Activated CD4-positive, CD25-positive, alpha-beta regulatory T cell treated with anti-CD3 and anti-CD28 coated beads, Interleukin-2, amount 50 U/mL, for 24 hours (primary cell): ENCODE measurements at regions not wholly inside any gene's neighbourhood (a gene's known extent, or its start where the extent isn't known, plus 50 kb on each side); places are given as distances from the start of the nearest gene placed in this dataset.
"Not testable (repeated sequence)": the region's sequence is repeated elsewhere in the genome, so short reads cannot be mapped to it uniquely, and the experiment has no call there.

ENCODE experiments used
- ATAC-seq, 2 donors: fragments of 150-1000 bp; cut with Tn5 transposase; one replicate each; pipeline ENCODE4 v1.10.0; 2021; ENCODE audit warnings: mild to moderate bottlenecking in 1 of 2, moderate library complexity in 1 of 2

- no peak for ATAC-seq
Measured at GRCh38 chr7:81014908-81015307, 96.1 kb upstream of the SEMA3C start.

- ATAC-seq = no peak
Measured at GRCh38 chr7:81014266-81014665, 95.4 kb upstream of the SEMA3C start.

- ATAC-seq = no peak
Measured at GRCh38 chr7:81013083-81013817, 94.4 kb upstream of the SEMA3C start.

GRCh38 chr7:81008901-81009300, 90.0 kb upstream of the SEMA3C start:
- no peak for ATAC-seq

GRCh38 chr7:81007051-81007450, 88.2 kb upstream of the SEMA3C start:
- no peak for ATAC-seq

- no peak for ATAC-seq
Measured at GRCh38 chr7:81005254-81005653, 86.4 kb upstream of the SEMA3C start.

- no peak for ATAC-seq
Measured at GRCh38 chr7:81004098-81004497, 85.2 kb upstream of the SEMA3C start.

GRCh38 chr7:81003326-81003725, 84.5 kb upstream of the SEMA3C start:
- no peak for ATAC-seq

- no peak for ATAC-seq
Measured at GRCh38 chr7:81002421-81002820, 83.6 kb upstream of the SEMA3C start.

GRCh38 chr7:80999771-81000170, 80.9 kb upstream of the SEMA3C start:
- no peak for ATAC-seq

GRCh38 chr7:80999100-80999499, 80.2 kb upstream of the SEMA3C start:
- ATAC-seq = no peak

- no peak for ATAC-seq
Measured at GRCh38 chr7:80997841-80998240, 79.0 kb upstream of the SEMA3C start.

GRCh38 chr7:80996236-80996635, 77.4 kb upstream of the SEMA3C start:
- ATAC-seq = not testable (repeated sequence)

- no peak for ATAC-seq
Measured at GRCh38 chr7:80991654-80992053, 72.8 kb upstream of the SEMA3C start.

GRCh38 chr7:80984619-80985018, 65.8 kb upstream of the SEMA3C start:
- no peak for ATAC-seq

- ATAC-seq = no peak
Measured at GRCh38 chr7:80981405-80981804, 62.6 kb upstream of the SEMA3C start.

GRCh38 chr7:80977751-80978150, 58.9 kb upstream of the SEMA3C start:
- ATAC-seq = no peak

GRCh38 chr7:80974396-80975358, 55.8 kb upstream of the SEMA3C start:
- no peak for ATAC-seq

GRCh38 chr7:80971225-80971624, 52.4 kb upstream of the SEMA3C start:
- ATAC-seq = no peak
